Tibial nerve (tissue), 4 donors: ENCODE measurements at regions not wholly inside any gene's neighbourhood (a gene's known extent, or its start where the extent isn't known, plus 50 kb on each side); places are given as distances from the start of the nearest gene placed in this dataset.

Experiments used
- DNase-seq, 2 donors: peaks; one replicate each; pipeline ENCODE4 v3.0.0-alpha.2; 2019; ENCODE audit warnings: low spot score in 2 of 2
- H3K27ac ChIP-seq, 4 donors: fragments of 200-600 bp; sonication (generic) in 3 of 4; one replicate each; pipeline ENCODE4 v1.5.1; 2017 to 2019; ENCODE audit warnings: mild to moderate bottlenecking in 1 of 4
- H3K27me3 ChIP-seq, 2 donors: fragments of 200-600 bp; sonication (generic) in 1 of 2; one replicate each; pipeline versions ENCODE4 v1.5.1 to v1.6.0; 2017 to 2019
- H3K36me3 ChIP-seq, 3 donors: fragments of 200-600 bp; sonication (generic); one replicate each; pipeline ENCODE4 v1.5.1; 2018 to 2019
- H3K4me1 ChIP-seq, 4 donors: fragments of 200-600 bp; sonication (generic) in 3 of 4; one replicate each; pipeline ENCODE4 v1.5.1; 2017 to 2019
- H3K4me3 ChIP-seq, 4 donors: fragments of 200-600 bp; sonication (generic) in 3 of 4; one replicate each; pipeline ENCODE4 v1.5.1; 2017 to 2019; ENCODE audit warnings: mild to moderate bottlenecking in 1 of 4, moderate library complexity in 1 of 4
- H3K9me3 ChIP-seq, 4 donors: fragments of 200-600 bp; sonication (generic) in 3 of 4; one replicate each; pipeline ENCODE4 v1.5.1; 2017 to 2019
- EP300 ChIP-seq, 2 donors: sonication (generic); formaldehyde crosslinking; IDR thresholded peaks; one replicate each; pipeline ENCODE4 v1.6.1; 2017; ENCODE audit warnings: antibody characterized with exemption in 2 of 2, mild to moderate bottlenecking in 1 of 2
- POLR2A ChIP-seq, 2 donors: fragments of 450-650 bp; IDR thresholded peaks; one replicate each; pipeline ENCODE4 v1.6.1; 2017; ENCODE audit warnings: antibody characterized with exemption in 2 of 2, mild to moderate bottlenecking in 2 of 2, moderate library complexity in 2 of 2
- WGBS, 2 donors: methylation state at CpG; one replicate each; pipeline ENCODE4 v1.1.5; 2018; 5-methylcytosine and 5-hydroxymethylcytosine counted together
- TF ChIP-seq, protein P1 (sequence below), 5 experiments: fragments of 200-600 bp in 3 of 5; fragments of 450-650 bp in 2 of 5; sonication (generic) in 3 of 5; IDR thresholded peaks; one replicate each; pipeline ENCODE4 v1.5.1; 2016 to 2019; ENCODE audit warnings: antibody characterized with exemption in 5 of 5, mild to moderate bottlenecking in 3 of 5, moderate library complexity in 2 of 5

DNA sequence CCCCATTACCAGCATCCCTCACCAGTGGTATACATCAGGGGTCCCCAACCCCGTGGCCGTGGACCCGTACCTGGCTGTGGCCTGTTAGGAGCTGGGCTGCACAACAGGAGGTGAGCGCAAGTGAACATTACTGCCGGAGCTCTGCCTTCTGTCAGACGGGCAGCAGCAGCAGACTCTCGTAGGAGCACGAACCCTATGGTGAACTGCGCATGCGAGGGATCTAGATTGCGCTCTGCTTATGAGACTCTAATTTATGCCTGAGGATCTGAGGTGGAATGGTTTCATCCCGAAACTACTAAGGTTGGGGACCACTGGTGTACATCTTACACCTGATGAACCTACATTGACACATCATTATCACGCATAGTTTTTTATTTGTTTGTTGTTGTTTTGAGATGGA lies 52.8 kb upstream of the DHX15 start:
- no peak overlapping the region for H3K27ac ChIP-seq
- no peak for DNase-seq
- H3K36me3 ChIP-seq: no peaks in the 10 kb centered on the region
- H3K9me3 ChIP-seq: no peaks in the 10 kb centered on the region
- TF ChIP-seq POLR2A (IDR thresholded peaks at IDR 0.05) (no peak), EP300 (IDR thresholded peaks at IDR 0.05) (no peak)
- TF ChIP-seq, protein P1, sequence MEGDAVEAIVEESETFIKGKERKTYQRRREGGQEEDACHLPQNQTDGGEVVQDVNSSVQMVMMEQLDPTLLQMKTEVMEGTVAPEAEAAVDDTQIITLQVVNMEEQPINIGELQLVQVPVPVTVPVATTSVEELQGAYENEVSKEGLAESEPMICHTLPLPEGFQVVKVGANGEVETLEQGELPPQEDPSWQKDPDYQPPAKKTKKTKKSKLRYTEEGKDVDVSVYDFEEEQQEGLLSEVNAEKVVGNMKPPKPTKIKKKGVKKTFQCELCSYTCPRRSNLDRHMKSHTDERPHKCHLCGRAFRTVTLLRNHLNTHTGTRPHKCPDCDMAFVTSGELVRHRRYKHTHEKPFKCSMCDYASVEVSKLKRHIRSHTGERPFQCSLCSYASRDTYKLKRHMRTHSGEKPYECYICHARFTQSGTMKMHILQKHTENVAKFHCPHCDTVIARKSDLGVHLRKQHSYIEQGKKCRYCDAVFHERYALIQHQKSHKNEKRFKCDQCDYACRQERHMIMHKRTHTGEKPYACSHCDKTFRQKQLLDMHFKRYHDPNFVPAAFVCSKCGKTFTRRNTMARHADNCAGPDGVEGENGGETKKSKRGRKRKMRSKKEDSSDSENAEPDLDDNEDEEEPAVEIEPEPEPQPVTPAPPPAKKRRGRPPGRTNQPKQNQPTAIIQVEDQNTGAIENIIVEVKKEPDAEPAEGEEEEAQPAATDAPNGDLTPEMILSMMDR (IDR thresholded peaks at IDR 0.05): no peak
- H3K27me3 ChIP-seq: no peaks in the 10 kb centered on the region
- no peak overlapping the region for H3K4me3 ChIP-seq
- no peaks in the 10 kb centered on the region for H3K4me1 ChIP-seq
- WGBS, 2 donors: 93 to 94% methylated on average over 13 of the region's 13 CpGs

DNA sequence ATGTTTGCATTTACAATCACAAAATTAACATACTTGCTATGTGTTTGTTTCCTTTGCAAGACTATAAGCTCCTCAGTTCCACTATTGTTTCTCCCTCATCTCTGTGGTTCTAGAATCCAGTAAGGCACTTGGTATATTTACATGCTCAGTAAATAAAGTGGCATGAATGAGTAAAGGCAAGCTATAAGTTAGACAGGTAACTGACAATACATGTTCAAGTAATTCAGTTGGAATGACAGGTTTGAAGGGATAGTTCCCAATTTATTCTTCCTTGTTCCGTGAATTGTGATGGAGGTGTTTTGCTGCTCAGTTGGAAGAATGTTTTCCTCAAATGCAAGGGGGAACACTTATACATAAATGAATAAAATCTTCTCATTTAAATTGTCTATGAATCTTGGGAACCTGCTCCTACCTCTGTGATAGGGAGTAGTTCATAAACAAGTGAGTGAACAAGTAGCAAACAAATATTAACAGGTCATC lies 54.1 kb upstream of the DHX15 start:
- Histone ChIP-seq H3K4me3 (no peak overlapping the region), H3K36me3 (no peaks in the 10 kb centered on the region), H3K27ac (no peak overlapping the region), H3K27me3 (no peaks in the 10 kb centered on the region), H3K9me3 (no peaks in the 10 kb centered on the region), H3K4me1 (no peaks in the 10 kb centered on the region)
- no peak for DNase-seq
- WGBS, 2 donors: 86 to 100% methylated on average over 1 of the region's 1 CpG
- TF ChIP-seq, protein P1 (IDR thresholded peaks at IDR 0.05): no peak
- TF ChIP-seq EP300 (IDR thresholded peaks at IDR 0.05): no peak
- no peak for TF ChIP-seq POLR2A (IDR thresholded peaks at IDR 0.05)

DNA sequence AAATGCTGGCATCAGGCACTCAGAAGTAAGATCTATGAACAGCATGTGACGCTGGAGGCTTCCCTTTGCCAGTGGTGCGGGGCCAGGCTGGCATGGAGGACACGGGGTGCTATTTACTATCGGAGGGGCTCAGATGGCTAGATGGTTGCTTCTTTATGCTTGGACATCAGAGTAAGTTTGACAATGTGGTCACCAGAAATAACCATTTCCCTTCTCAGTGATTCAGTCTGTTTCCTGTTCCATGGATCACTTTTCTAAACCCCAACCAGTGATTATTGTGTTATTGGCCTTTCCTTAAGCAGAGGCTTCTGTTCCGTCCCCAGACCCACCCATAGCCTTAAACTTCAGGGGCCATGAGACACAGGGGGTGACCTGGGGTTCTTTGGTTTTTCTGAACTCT lies 55.4 kb upstream of the DHX15 start:
- DNase-seq: no peak
- Histone ChIP-seq H3K27me3 (no peaks in the 10 kb centered on the region), H3K27ac (no peak overlapping the region), H3K4me3 (no peak overlapping the region), H3K9me3 (no peaks in the 10 kb centered on the region), H3K36me3 (no peaks in the 10 kb centered on the region), H3K4me1 (peaks cover 0 to under 1% (median 0%) of the 10 kb centered on the region in 4 donors)
- 77 to 85% methylated on average over 5 of the region's 5 CpGs for WGBS, 2 donors
- TF ChIP-seq, protein P1 (IDR thresholded peaks at IDR 0.05): no peak
- no peak for TF ChIP-seq EP300 (IDR thresholded peaks at IDR 0.05)

DNA sequence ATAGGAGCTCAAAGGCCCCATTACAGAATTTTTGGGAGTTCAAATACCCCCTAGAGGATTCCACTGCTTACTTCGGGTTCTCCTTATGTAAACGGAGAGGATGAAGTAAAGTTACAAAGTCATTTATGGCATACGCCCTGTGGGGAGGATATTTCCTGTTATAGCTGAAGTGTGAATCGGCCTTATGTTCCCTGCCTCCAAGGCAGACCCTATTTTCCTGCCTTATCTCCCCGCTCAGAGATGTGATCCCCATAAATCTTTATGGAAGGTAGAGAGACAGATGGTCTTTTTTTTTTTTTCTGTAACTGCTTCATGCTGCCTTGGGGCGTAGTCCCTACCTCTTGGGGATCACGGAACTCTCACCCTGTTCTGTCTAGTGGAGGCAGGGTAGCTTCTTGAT lies 56.0 kb upstream of the DHX15 start:
- TF ChIP-seq, protein P1 (IDR thresholded peaks at IDR 0.05): no peak
- TF ChIP-seq EP300 (IDR thresholded peaks at IDR 0.05) (no peak), POLR2A (IDR thresholded peaks at IDR 0.05) (no peak)
- H3K36me3 ChIP-seq: no peaks in the 10 kb centered on the region
- peaks cover 0 to 5% (median under 1%) of the 10 kb centered on the region in 4 donors for H3K4me1 ChIP-seq
- DNase-seq: no peak
- no peak overlapping the region for H3K4me3 ChIP-seq
- H3K27ac ChIP-seq: no peak overlapping the region
- H3K9me3 ChIP-seq: no peaks in the 10 kb centered on the region
- WGBS, 2 donors: 59 to 64% methylated on average over 7 of the region's 7 CpGs
- no peaks in the 10 kb centered on the region for H3K27me3 ChIP-seq

DNA sequence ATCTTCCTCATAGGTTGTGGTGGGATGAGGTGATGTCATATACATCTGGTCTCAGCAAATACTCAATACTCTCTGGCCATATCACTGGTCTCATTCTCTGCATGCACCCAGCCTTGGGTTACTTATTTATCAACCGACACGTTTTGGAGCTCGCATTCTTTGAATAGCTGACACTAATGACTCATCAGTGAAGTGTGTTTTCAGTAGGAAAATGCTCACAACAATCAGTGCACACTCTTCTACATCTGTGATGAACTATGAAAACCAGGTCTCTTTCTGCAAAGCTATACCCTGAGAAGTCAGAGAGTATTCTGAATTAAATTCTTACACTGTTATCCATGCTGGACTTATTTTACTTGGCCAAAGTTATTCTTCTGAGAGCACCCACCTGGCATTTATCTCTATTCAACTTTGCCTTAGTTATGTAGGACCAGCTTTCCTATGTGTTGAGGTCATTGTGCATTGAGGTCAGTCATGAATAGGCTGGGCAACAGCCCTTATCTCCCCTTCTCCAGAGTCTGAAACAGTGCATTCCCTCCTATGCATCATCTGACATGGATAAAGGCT lies 58.7 kb upstream of the DHX15 start:
- Histone ChIP-seq H3K27me3 (no peaks in the 10 kb centered on the region), H3K4me3 (no peak overlapping the region), H3K36me3 (no peaks in the 10 kb centered on the region), H3K9me3 (peaks cover 0 to 3% (median 0%) of the 10 kb centered on the region in 4 donors), H3K27ac (no peak overlapping the region), H3K4me1 (peaks cover 0 to 9% (median 3%) of the 10 kb centered on the region in 4 donors)
- WGBS, 2 donors: 29 to 30% methylated on average over 3 of the region's 3 CpGs
- no peak for TF ChIP-seq EP300 (IDR thresholded peaks at IDR 0.05)
- TF ChIP-seq, protein P1 (IDR thresholded peaks at IDR 0.05): no peak
- no peak for TF ChIP-seq POLR2A (IDR thresholded peaks at IDR 0.05)
- no peak for DNase-seq
